CD1c-positive myeloid dendritic cell (primary cell): ENCODE measurements at regions not wholly inside any gene's neighbourhood (a gene's known extent, or its start where the extent isn't known, plus 50 kb on each side); places are given as distances from the start of the nearest gene placed in this dataset.

Experiments
- DNase-seq: peaks from one replicate; pipeline ENCODE4 v3.0.0-alpha.2; 2016; ENCODE audit errors: extremely low spot score

GRCh38 chr6:113340371-113340770 lies 516.8 kb upstream of the MARCKS start:
- no peak for DNase-seq

- no peak for DNase-seq
Observed at GRCh38 chr6:113343940-113344339, 513.2 kb upstream of the MARCKS start.

- no peak for DNase-seq
Observed at GRCh38 chr6:113344969-113345368, 512.2 kb upstream of the MARCKS start.

- DNase-seq, result no peak
Observed at GRCh38 chr6:113347436-113347835, 509.7 kb upstream of the MARCKS start.

GRCh38 chr6:113350461-113350860 lies 506.7 kb upstream of the MARCKS start:
- DNase-seq, result no peak

- DNase-seq, result no peak
Observed at GRCh38 chr6:113351173-113351834, 505.8 kb upstream of the MARCKS start.

GRCh38 chr6:113352029-113352801 lies 504.9 kb upstream of the MARCKS start:
- DNase-seq, result no peak

GRCh38 chr6:113352831-113353230 lies 504.3 kb upstream of the MARCKS start:
- no peak for DNase-seq

GRCh38 chr6:113353392-113353791 lies 503.8 kb upstream of the MARCKS start:
- no peak for DNase-seq

GRCh38 chr6:113354204-113354895 lies 502.8 kb upstream of the MARCKS start:
- DNase-seq, result no peak

GRCh38 chr6:113356139-113356538 lies 501.0 kb upstream of the MARCKS start:
- DNase-seq, result no peak

GRCh38 chr6:113357041-113357440 lies 500.1 kb upstream of the MARCKS start:
- DNase-seq, result no peak

- no peak for DNase-seq
Observed at GRCh38 chr6:113358063-113358583, 499.0 kb upstream of the MARCKS start.

GRCh38 chr6:113359155-113360140 lies 497.7 kb upstream of the MARCKS start:
- no peak for DNase-seq

GRCh38 chr6:113361014-113361645 lies 496.0 kb upstream of the MARCKS start:
- DNase-seq, result no peak

GRCh38 chr6:113362301-113363047 lies 494.7 kb upstream of the MARCKS start:
- DNase-seq, result no peak

GRCh38 chr6:113363048-113363798 lies 493.9 kb upstream of the MARCKS start:
- DNase-seq, result no peak

GRCh38 chr6:113363866-113364265 lies 493.3 kb upstream of the MARCKS start:
- no peak for DNase-seq

- no peak for DNase-seq
Observed at GRCh38 chr6:113364766-113365165, 492.4 kb upstream of the MARCKS start.
